B cell (primary cell): ENCODE measurements at regions not wholly inside any gene's neighbourhood (a gene's known extent, or its start where the extent isn't known, plus 50 kb on each side); places are given as distances from the start of the nearest gene placed in this dataset.

ENCODE experiments used
- ATAC-seq: fragments of 200-7000 bp; cut with Tn5 transposase; one replicate; pipeline ENCODE4 v1.10.0; 2021; ENCODE audit warnings: low read depth, mild to moderate bottlenecking, moderate number of reproducible peaks, moderate library complexity
- CTCF ChIA-PET: fragments of 350-600 bp; sonication (Branson Sonifier 250); formaldehyde crosslinking; loops from one replicate; lab custom pipeline; 2021; ENCODE audit warnings: antibody characterized with exemption, inconsistent platforms; lab: Charles Lee
- POLR2A ChIA-PET: fragments of 350-600 bp; sonication (Branson Sonifier 250); formaldehyde crosslinking; loops from one replicate; lab custom pipeline; 2021; ENCODE audit warnings: antibody characterized with exemption; lab: Charles Lee
- DNase-seq: peaks from one replicate; pipeline ENCODE4 v3.0.0; 2013
- H2AFZ ChIP-seq: 2 replicates; pipeline ENCODE4 v1.6.1; 2012; ENCODE audit warnings: mild to moderate bottlenecking, low read depth, low read length; ENCODE audit not compliant: insufficient read depth, poor library complexity, severe bottlenecking
- H3K27ac ChIP-seq, 2 donors: 1 replicate in 1 of 2; 2 replicates in 1 of 2; pipeline ENCODE4 v1.5.1; 2012 to 2013; ENCODE audit warnings: low read length in 2 of 2, mild to moderate bottlenecking in 2 of 2, moderate library complexity in 1 of 2
- H3K27me3 ChIP-seq, 4 experiments: fragments of 200-600 bp in 1 of 4; sonication (generic) in 1 of 4; replicated peaks in 1 of 4; 1 replicate in 2 of 4; 2 replicates in 2 of 4; pipeline versions ENCODE4 v1.6.1 to v1.7.0; 2013 to 2016; ENCODE audit warnings: low read length in 3 of 4, mild to moderate bottlenecking in 2 of 4, mixed read lengths in 1 of 4, moderate library complexity in 1 of 4; ENCODE audit not compliant: insufficient read depth in 4 of 4, control insufficient read depth in 3 of 4; ENCODE audit errors: control extremely low read depth in 1 of 4
- H3K36me3 ChIP-seq, 2 experiments: replicated peaks in 1 of 2; 1 replicate in 1 of 2; 2 replicates in 1 of 2; pipeline versions ENCODE4 v1.6.1 to v1.7.1; 2013; ENCODE audit warnings: low read length in 1 of 2; ENCODE audit not compliant: insufficient read depth in 2 of 2, control insufficient read depth in 1 of 2; ENCODE audit errors: control extremely low read depth in 1 of 2, extremely low read depth in 1 of 2
- H3K4me1 ChIP-seq, 2 donors: fragments of 200-600 bp in 1 of 2; sonication (generic) in 1 of 2; 1 replicate in 1 of 2; 2 replicates in 1 of 2; pipeline versions ENCODE4 v1.5.1 to v1.6.1; 2013 to 2017; ENCODE audit warnings: low read length in 2 of 2; ENCODE audit not compliant: control insufficient read depth in 2 of 2, insufficient read depth in 2 of 2
- H3K4me2 ChIP-seq: replicated peaks from 2 replicates; pipeline ENCODE3; 2012; ENCODE audit warnings: mild to moderate bottlenecking, low read depth, low read length; ENCODE audit not compliant: poor library complexity, severe bottlenecking
- H3K4me3 ChIP-seq, 5 experiments: fragments of 200-600 bp in 1 of 5; sonication (generic) in 1 of 5; 1 replicate in 3 of 5; 2 replicates in 2 of 5; pipeline versions ENCODE4 v1.5.1 to v1.7.0; 2011 to 2016; ENCODE audit warnings: low read length in 4 of 5, mild to moderate bottlenecking in 4 of 5, low read depth in 2 of 5, control low read depth in 1 of 5, moderate library complexity in 1 of 5; ENCODE audit not compliant: insufficient read depth in 1 of 5; ENCODE audit errors: control extremely low read depth in 1 of 5, extremely low read depth in 1 of 5
- H3K79me2 ChIP-seq: fragments of 200-600 bp; sonication (generic); one replicate; pipeline ENCODE4 v1.6.0; 2016; ENCODE audit warnings: low read length; ENCODE audit not compliant: control insufficient read depth, insufficient read depth
- H3K9ac ChIP-seq: fragments of 200-600 bp; sonication (generic); 2 replicates; pipeline ENCODE4 v1.6.1; 2017; ENCODE audit warnings: mild to moderate bottlenecking, low read length, moderate library complexity
- H3K9me3 ChIP-seq, 3 donors: one replicate each; pipeline versions ENCODE4 v1.6.1 to v1.7.1; 2013; ENCODE audit warnings: low read length in 2 of 3; ENCODE audit not compliant: control insufficient read depth in 2 of 3, insufficient read depth in 1 of 3; ENCODE audit errors: control extremely low read depth in 1 of 3
- H4K20me1 ChIP-seq: 2 replicates; pipeline ENCODE4 v1.6.0; 2012; ENCODE audit warnings: mild to moderate bottlenecking, low read length; ENCODE audit not compliant: insufficient read depth, control insufficient read depth, poor library complexity, severe bottlenecking
- H3K27ac Mint-ChIP-seq: one replicate; pipeline ENCODE4 v1.8.0; 2021; ENCODE audit warnings: mixed read lengths
- H3K27me3 Mint-ChIP-seq: one replicate; pipeline ENCODE4 v1.8.0; 2021; ENCODE audit warnings: mixed read lengths
- H3K4me1 Mint-ChIP-seq: one replicate; pipeline ENCODE4 v1.8.0; 2021; ENCODE audit warnings: mixed read lengths
- H3K4me3 Mint-ChIP-seq: one replicate; pipeline ENCODE4 v1.8.0; 2021; ENCODE audit warnings: mixed read lengths
- H3K9me3 Mint-ChIP-seq: one replicate; pipeline ENCODE4 v1.8.0; 2022; ENCODE audit warnings: mixed read lengths; ENCODE audit not compliant: insufficient read depth
- EZH2 ChIP-seq: IDR thresholded peaks from 2 replicates; pipeline ENCODE4 v1.6.1; 2012; ENCODE audit warnings: borderline replicate concordance, low read depth, mild to moderate bottlenecking, moderate library complexity, low read length; ENCODE audit not compliant: insufficient read depth, poor library complexity, severe bottlenecking
- WGBS: methylation state at CpG from one replicate; pipeline ENCODE4 v1.1.5; 2013; ENCODE audit warnings: missing lambda C conversion rate; ENCODE audit not compliant: insufficient coverage; 5-methylcytosine and 5-hydroxymethylcytosine counted together
- intact Hi-C: fragments of 100-400 bp; cut with micrococcal nuclease; formaldehyde crosslinking; loops from one replicate; pipeline ENCODE4 v1.10.0; 2022
- TF ChIP-seq, protein P1 (sequence below): fragments of 200-600 bp; IDR thresholded peaks from one replicate; pipeline ENCODE4 v1.8.0; 2022; ENCODE audit warnings: antibody characterized with exemption, mild to moderate bottlenecking

DNA sequence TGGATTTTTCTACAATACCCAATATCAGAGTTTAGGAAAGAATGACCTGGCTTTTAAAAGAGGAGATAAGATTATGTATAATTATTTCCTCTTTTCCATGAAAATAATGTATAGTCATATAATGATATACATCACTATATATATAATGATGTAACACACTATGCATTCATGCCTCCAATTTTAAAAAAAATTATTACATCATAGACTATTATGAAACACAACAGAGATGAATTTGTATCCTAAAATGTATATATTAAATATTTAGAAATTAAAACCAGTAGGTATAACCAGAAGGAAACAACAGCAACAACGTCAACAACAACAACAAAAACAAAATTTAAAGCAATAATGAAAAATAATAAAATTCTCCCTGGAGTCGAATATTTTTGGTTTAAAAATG, 1856.5 kb upstream of the CDH6 start:
- intact Hi-C loops = no loop called here

DNA sequence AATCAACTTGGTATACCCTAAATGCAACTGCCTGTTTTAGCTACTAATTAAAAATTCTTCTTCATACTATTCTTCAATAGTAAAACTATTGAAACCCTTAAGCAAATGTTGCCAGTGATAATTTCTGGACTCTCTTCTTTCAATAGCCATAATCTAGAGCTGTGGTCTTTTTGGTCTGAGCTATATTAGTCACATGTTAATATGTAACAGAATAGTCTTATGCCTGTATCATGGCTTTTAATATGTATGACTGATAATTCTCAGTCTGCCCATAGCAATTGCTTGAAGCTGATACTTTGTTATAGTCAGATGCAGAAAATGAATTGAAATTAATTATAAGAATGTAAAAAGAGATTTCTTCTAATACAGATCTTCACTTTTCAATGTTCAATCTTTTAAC, 1871.9 kb upstream of the CDH6 start:
- Histone ChIP-seq H3K27me3 (no peaks in the 10 kb centered on the region), H2AFZ (no peak overlapping the region), H3K4me3 (no peak overlapping the region), H3K4me2 (no peak overlapping the region), H3K9ac (no peak overlapping the region), H3K4me1 (no peaks in the 10 kb centered on the region), H3K79me2 (no peaks in the 10 kb centered on the region), H3K36me3 (no peaks in the 10 kb centered on the region), H3K9me3 (no peaks in the 10 kb centered on the region), H3K27ac (no peak overlapping the region), H4K20me1 (no peaks in the 10 kb centered on the region)
- no peak for TF ChIP-seq EZH2
- TF ChIP-seq, protein P1, sequence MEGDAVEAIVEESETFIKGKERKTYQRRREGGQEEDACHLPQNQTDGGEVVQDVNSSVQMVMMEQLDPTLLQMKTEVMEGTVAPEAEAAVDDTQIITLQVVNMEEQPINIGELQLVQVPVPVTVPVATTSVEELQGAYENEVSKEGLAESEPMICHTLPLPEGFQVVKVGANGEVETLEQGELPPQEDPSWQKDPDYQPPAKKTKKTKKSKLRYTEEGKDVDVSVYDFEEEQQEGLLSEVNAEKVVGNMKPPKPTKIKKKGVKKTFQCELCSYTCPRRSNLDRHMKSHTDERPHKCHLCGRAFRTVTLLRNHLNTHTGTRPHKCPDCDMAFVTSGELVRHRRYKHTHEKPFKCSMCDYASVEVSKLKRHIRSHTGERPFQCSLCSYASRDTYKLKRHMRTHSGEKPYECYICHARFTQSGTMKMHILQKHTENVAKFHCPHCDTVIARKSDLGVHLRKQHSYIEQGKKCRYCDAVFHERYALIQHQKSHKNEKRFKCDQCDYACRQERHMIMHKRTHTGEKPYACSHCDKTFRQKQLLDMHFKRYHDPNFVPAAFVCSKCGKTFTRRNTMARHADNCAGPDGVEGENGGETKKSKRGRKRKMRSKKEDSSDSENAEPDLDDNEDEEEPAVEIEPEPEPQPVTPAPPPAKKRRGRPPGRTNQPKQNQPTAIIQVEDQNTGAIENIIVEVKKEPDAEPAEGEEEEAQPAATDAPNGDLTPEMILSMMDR = no peak
- Mint-ChIP-seq H3K9me3 (no peaks in the 10 kb centered on the region), H3K4me1 (no peaks in the 10 kb centered on the region), H3K27ac (no peak overlapping the region), H3K4me3 (no peak overlapping the region), H3K27me3 (no peaks in the 10 kb centered on the region)
- POLR2A ChIA-PET = no interaction called here
- intact Hi-C loops = no loop called here
- CTCF ChIA-PET = no interaction called here
- DNase-seq = no peak
- no peak for ATAC-seq

More for the DNA sequence above, 1856.5 kb upstream of the CDH6 start:
- H3K27ac ChIP-seq = no peak overlapping the region
- no peaks in the 10 kb centered on the region for H3K27me3 ChIP-seq
- Mint-ChIP-seq H3K27me3 (no peaks in the 10 kb centered on the region), H3K9me3 (peaks cover 14% of the 10 kb centered on the region), H3K4me1 (no peaks in the 10 kb centered on the region), H3K27ac (no peak overlapping the region), H3K4me3 (no peak overlapping the region)
- DNase-seq (no peak), ATAC-seq (no peak)
- no peak overlapping the region for H3K4me2 ChIP-seq
- POLR2A ChIA-PET = no interaction called here
- no CpG with 5 or more reads among the region's 2 CpGs for WGBS
- no peak overlapping the region for H3K4me3 ChIP-seq
- H3K9ac ChIP-seq = no peak overlapping the region
- H3K36me3 ChIP-seq = no peaks in the 10 kb centered on the region
- H3K9me3 ChIP-seq = no peaks in the 10 kb centered on the region
- no peaks in the 10 kb centered on the region for H4K20me1 ChIP-seq
- TF ChIP-seq, protein P1 = no peak
- no peak for TF ChIP-seq EZH2
- CTCF ChIA-PET = no interaction called here
- H3K79me2 ChIP-seq = no peaks in the 10 kb centered on the region
- no peaks in the 10 kb centered on the region for H3K4me1 ChIP-seq
- H2AFZ ChIP-seq = no peak overlapping the region
